Epidermal melanocyte (primary cell): ENCODE measurements at regions not wholly inside any gene's neighbourhood (a gene's known extent, or its start where the extent isn't known, plus 50 kb on each side); places are given as distances from the start of the nearest gene placed in this dataset.
"Not testable (repeated sequence)": the region's sequence is repeated elsewhere in the genome, so short reads cannot be mapped to it uniquely, and the experiment has no call there.

ENCODE experiments used
- DNase-seq: peaks from one replicate; pipeline ENCODE4 v3.0.0; 2011; ENCODE audit warnings: low spot score; ENCODE audit not compliant: insufficient read length

GRCh38 chr5:84961193-84961592 is 576.5 kb upstream of the EDIL3 start:
- DNase-seq, result no peak

GRCh38 chr5:84961903-84962302 is 577.2 kb upstream of the EDIL3 start:
- no peak for DNase-seq

GRCh38 chr5:84983093-84983492 is 598.4 kb upstream of the EDIL3 start:
- DNase-seq, result no peak

GRCh38 chr5:84985148-84985547 is 600.5 kb upstream of the EDIL3 start:
- no peak for DNase-seq

- DNase-seq, result no peak
These were observed 602.0 kb upstream of the EDIL3 start for GRCh38 chr5:84986688-84987087.

- DNase-seq, result no peak
These were observed 616.0 kb upstream of the EDIL3 start for GRCh38 chr5:85000671-85001070.

GRCh38 chr5:85002026-85002425 is 617.3 kb upstream of the EDIL3 start:
- not testable (repeated sequence) for DNase-seq

GRCh38 chr5:85010014-85010562 is 625.4 kb upstream of the EDIL3 start:
- no peak for DNase-seq

- DNase-seq, result no peak
These were observed 632.6 kb upstream of the EDIL3 start for GRCh38 chr5:85017261-85017660.

GRCh38 chr5:85030316-85031084 is 645.8 kb upstream of the EDIL3 start:
- no peak for DNase-seq

- no peak for DNase-seq
These were observed 664.3 kb upstream of the EDIL3 start for GRCh38 chr5:85049020-85049419.

GRCh38 chr5:85052826-85053225 is 668.1 kb upstream of the EDIL3 start:
- no peak for DNase-seq

- no peak for DNase-seq
These were observed 685.3 kb upstream of the EDIL3 start for GRCh38 chr5:85069659-85070640.

GRCh38 chr5:85077581-85077980 is 692.9 kb upstream of the EDIL3 start:
- DNase-seq, result no peak

GRCh38 chr5:85096421-85096820 is 711.7 kb upstream of the EDIL3 start:
- no peak for DNase-seq

- no peak for DNase-seq
These were observed 723.8 kb upstream of the EDIL3 start for GRCh38 chr5:85108471-85108870.

- DNase-seq, result no peak
These were observed 724.9 kb upstream of the EDIL3 start for GRCh38 chr5:85109616-85110015.

- DNase-seq, result peak; percentile 22
These were observed 747.6 kb upstream of the EDIL3 start for GRCh38 chr5:85132269-85132668.

GRCh38 chr5:85140471-85140870 is 755.8 kb upstream of the EDIL3 start:
- no peak for DNase-seq

- no peak for DNase-seq
These were observed 758.5 kb upstream of the EDIL3 start for GRCh38 chr5:85143138-85143537.

- no peak for DNase-seq
These were observed 764.0 kb upstream of the EDIL3 start for GRCh38 chr5:85148701-85149100.

- DNase-seq, result no peak
These were observed 774.7 kb upstream of the EDIL3 start for GRCh38 chr5:85159395-85159794.
